HT1080 (cell line): ENCODE measurements at regions not wholly inside any gene's neighbourhood (a gene's known extent, or its start where the extent isn't known, plus 50 kb on each side); places are given as distances from the start of the nearest gene placed in this dataset. TPM values are rescaled to one million over a fixed set of nuclear protein-coding genes. Genes with fewer than 3 reads are reported as not detected.
A peak's percentile ranks its signal among the peaks of the same experiment; 100 is the strongest.
"Not testable (repeated sequence)": the region's sequence is repeated elsewhere in the genome, so short reads cannot be mapped to it uniquely, and the experiment has no call there.

ENCODE experiments used
- DNase-seq: peaks from one replicate; pipeline ENCODE4 v3.0.0-alpha.2; 2015; ENCODE audit warnings: low read depth
- small RNA-seq: library from RNA; depleted of rRNA; stranded (forward); fragments of <200 nt; gene quantifications from one replicate; pipeline ENCODE3, GENCODE V24; 2014

DNA sequence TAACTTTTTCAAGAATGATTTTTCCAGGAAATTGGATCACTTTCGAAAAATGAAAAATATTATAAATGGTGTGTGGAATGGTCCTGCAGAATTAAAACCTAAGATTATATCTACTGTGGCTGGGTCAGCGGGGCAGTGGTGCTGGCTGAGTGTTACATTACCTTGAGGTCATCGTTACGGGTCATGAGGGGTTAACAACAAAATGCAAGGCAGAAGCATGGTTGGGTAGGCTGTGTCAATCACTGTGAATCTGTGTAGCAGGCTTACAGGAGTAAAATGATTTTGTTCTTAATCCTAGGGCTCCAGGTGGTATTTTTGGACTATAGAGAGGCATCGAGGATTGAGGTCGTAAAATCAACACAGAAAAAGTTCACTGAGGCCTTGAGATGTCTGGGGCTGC lies 105.2 kb upstream of the AMOT start:
- DNase-seq, result no peak

DNA sequence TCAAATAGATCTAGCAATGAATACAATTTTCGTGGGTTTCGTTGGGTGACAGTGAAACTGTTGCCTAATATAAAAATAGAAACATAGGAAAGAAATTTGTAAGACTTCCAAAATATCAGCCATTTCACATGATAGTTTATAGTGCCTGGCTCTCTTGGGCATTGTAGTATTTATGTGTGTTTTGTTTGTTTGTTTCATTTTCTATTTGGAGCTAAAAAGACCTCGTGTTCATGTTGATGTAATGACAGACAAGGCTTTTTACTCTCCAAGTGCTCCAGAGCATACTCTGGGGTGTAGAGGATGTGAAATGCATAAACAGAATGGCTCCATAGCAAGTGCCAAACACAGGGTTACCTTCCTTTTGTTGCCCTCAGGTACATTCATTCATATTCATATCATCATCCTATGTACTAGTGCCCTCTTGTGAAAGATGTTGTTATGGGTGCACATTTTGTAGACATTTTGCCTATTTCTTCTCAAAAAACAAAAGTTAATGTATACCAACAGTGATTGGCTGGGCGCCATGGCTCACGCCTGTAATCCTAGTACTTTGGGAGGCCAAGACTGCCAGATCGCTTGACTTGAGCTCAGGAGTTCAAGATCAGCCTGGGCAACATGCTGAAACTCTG lies 100.7 kb upstream of the AMOT start:
- DNase-seq, result peak; percentile 3

DNA sequence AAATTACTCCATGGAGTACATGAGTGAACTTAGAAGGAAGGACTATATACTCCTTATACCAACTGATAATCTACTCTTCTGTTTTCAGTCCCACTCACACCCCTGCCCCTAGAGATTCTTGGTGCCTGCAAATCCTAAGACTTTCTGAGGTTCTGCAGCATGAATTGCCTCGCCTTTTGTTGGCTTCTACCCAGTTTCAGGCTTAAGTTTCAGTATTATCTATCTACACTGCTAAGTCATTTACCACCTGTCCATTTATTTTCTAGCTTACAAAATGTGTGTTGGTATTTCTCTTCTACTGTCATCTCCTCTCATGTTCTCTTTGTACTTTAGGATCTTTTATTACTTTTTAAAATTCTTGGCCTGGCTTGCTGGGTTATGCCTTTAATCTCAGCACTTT lies 94.4 kb upstream of the AMOT start:
- no peak for DNase-seq

DNA sequence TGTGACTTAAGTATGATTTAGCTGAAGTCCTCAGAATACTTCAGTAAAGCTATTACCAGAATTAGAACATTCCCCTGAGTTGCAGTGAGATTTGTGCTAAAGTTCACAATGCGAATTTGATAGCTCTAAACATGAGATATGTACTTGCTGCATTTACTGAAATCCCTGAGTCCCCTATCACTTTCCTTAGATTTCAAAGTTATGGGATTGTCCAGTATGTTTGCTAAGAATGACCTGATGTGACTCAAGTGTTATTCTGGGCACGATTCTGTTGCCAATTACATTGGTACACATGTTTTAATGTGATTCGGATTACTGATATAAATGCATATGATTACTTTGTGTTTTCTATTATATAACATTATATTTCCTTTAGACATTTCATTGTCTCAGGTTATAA lies 91.3 kb upstream of the AMOT start:
- no peak for DNase-seq

DNA sequence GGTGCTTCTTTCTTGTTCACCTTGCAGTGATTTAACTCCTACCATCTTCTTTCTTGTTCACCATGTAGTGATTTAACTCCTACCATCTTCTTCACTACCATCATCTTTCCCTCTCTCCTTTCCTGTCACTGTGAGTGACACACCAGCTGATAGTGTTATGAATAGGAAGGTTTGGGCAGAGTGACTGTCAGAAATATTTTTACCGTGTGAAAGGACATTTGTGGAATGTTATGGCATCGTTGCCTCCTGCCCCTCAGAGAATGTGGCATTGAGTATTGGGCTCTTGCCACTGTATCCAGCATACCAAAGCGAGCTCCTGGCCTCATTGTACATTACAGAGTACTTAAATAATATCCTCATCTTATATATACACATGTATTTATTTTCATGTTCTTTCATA lies 90.8 kb upstream of the AMOT start:
- no peak for DNase-seq

DNA sequence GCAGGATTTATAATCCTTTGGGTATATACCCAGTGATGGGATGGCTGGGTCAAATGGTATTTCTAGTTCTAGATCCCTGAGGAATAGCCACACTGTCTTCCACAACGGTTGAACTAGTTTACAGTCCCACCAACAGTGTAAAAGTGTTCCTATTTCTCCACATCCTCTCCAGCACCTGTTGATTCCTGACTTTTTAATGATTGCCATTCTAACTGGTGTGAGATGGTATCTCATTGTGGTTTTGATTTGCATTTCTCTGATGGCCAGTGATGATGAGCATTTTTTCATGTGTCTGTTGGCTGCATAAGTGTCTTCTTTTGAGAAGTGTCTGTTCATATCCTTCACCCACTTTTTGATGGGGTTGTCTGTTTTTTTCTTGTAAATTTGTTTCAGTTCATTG lies 82.8 kb upstream of the AMOT start:
- DNase-seq, result not testable (repeated sequence)

DNA sequence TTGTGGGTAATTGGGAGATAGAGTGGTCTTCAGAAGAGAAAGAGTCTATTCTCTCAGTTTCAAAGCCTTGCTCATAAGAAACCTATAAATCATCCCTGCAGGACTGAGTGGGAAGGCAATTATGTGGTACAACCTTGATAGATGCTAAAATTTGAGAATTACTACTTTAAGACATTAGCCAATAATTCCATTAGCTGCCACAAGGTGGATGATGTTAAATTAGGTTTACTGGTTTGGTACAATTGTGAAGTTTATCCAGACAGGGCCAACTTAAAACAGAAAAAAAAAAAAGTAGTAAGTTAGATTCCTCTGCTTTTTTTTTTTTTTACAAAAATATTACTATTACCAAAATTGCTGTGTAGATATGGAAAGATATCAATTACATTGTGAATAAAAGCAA lies 73.2 kb upstream of the AMOT start:
- no peak for DNase-seq

DNA sequence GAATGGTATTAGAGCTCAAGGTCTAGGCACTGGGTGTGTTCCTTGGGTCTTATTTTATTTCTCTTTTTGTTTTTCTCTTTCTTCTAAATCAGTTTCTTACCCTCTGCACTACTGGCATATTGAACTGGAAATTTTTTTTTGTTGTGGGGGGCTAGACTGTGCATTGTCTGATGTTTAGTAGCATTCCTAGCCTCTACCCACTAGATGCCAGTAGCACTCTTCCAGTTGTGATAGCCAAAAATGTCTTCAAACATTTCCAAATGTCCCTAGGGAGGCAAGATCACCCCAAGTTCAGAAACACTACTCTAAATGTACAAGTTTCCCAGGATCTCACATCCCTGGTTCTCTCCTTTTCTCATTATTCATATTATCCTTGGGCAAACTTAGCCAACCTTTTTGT lies 69.8 kb upstream of the AMOT start:
- no peak for DNase-seq

DNA sequence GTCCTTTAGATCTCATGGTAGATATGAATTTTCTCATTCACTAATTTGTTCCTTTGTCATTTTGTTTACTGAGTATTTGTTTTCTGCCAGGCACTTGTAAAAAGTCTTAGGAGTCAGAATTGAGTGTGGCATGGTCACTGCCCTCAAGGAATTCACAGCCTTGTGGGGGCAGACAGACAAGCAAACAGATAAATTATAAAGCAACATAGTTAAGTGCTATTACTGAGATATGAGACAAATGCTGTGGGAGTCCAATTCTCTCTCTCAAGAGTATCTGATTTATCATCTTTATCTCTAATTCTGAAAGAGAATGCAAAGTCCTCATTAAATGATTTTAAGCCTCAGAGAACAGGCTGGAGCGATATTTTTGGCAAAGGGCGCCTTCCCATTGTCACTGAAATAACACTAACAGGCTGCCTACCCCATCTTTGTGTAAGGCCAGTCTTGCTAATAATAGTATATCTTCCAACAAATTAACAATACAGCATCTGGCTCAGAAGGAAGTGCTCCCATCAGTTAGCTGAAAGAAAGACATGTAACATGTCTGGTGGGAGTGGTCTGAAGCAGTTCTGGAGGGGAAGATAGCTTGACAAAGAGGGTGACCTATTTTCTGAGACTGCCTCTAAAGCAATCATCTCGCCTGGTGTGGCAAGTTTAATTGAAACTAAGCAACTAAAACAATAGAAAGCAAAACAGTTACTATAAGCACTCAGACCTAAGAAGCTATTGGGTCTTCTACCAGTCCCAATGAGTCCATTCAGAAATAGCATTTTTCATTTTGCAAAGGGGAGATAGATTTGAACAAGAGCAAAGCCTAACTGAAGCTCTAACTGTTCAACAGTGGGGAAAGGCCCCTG lies 61.5 kb upstream of the AMOT start:
- DNase-seq, result no peak

DNA sequence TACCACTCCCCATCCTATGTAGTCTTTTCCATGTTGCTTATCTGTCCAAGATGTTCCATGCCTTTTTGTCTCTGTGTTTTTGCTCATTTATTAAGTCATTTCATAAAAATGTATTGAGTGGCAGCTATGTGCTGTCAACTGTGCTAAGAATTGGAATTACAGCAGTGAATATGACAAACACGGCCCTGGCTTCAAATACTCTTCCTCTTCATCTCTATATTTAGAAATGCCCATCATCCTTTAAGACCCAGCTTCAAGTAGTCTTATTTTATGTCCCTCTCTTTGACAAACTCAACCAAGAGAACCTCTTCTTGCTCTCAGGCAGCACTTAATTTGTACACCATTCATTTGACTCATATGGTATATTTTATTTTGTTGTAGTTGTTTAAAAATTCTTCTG lies 55.4 kb upstream of the AMOT start:
- DNase-seq, result no peak

Small RNA genes lying in the stretch of these regions (small RNA-seq; reads per million reads assigned to genes)
- gene AL031183.1 (not detected), gene RF00012 (0.98 reads per million, percentile 73 among the genes with 10 or more reads in this experiment), gene RF00088 (0.20 reads per million), gene RN7SL93P (not detected), gene RNU1-57P (not detected), gene RNU6-1015P (not detected)
